ENCODE measurements at regions not wholly inside any gene's neighbourhood (a gene's known extent, or its start where the extent isn't known, plus 50 kb on each side); places are given as distances from the start of the nearest gene placed in this dataset.
"Not testable (repeated sequence)": the region's sequence is repeated elsewhere in the genome, so short reads cannot be mapped to it uniquely, and the experiment has no call there.

GRCh38 chr2:194917519-194917918 lies 739.5 kb upstream of the SLC39A10 start:
- DNase-seq, result no peak

GRCh38 chr2:194915485-194915884 lies 741.5 kb upstream of the SLC39A10 start:
- DNase-seq, result no peak

GRCh38 chr2:194907569-194907968 lies 749.5 kb upstream of the SLC39A10 start:
- DNase-seq, result no peak

GRCh38 chr2:194896871-194897270 lies 760.2 kb upstream of the SLC39A10 start:
- no peak for DNase-seq

GRCh38 chr2:194883711-194884110 lies 773.3 kb upstream of the SLC39A10 start:
- no peak for DNase-seq

- DNase-seq, result no peak
Observed at GRCh38 chr2:194870974-194871535, 786.0 kb upstream of the SLC39A10 start.

GRCh38 chr2:194867328-194867727 lies 789.7 kb upstream of the SLC39A10 start:
- no peak for DNase-seq

GRCh38 chr2:194854941-194855340 lies 802.1 kb upstream of the SLC39A10 start:
- no peak for DNase-seq

- DNase-seq, result no peak
Observed at GRCh38 chr2:194842871-194843270, 814.2 kb upstream of the SLC39A10 start.

GRCh38 chr2:194834371-194834770 lies 822.7 kb upstream of the SLC39A10 start:
- not testable (repeated sequence) for DNase-seq

GRCh38 chr2:194826241-194826640 lies 830.8 kb upstream of the SLC39A10 start:
- no peak for DNase-seq

GRCh38 chr2:194824450-194824849 lies 832.6 kb upstream of the SLC39A10 start:
- no peak for DNase-seq

GRCh38 chr2:194822657-194823056 lies 834.4 kb upstream of the SLC39A10 start:
- DNase-seq, result no peak

- no peak for DNase-seq
Observed at GRCh38 chr2:194822097-194822496, 834.9 kb upstream of the SLC39A10 start.

- no peak for DNase-seq
Observed at GRCh38 chr2:194819367-194819766, 837.7 kb upstream of the SLC39A10 start.

GRCh38 chr2:194815475-194815874 lies 841.6 kb upstream of the SLC39A10 start:
- DNase-seq, result no peak

GRCh38 chr2:194802589-194802988 lies 854.4 kb upstream of the SLC39A10 start:
- DNase-seq, result no peak

- DNase-seq, result not testable (repeated sequence)
Observed at GRCh38 chr2:194787071-194787470, 870.0 kb upstream of the SLC39A10 start.

GRCh38 chr2:194771394-194771793 lies 885.6 kb upstream of the SLC39A10 start:
- not testable (repeated sequence) for DNase-seq

- DNase-seq, result no peak
Observed at GRCh38 chr2:194769030-194769429, 888.0 kb upstream of the SLC39A10 start.

- DNase-seq, result no peak
Observed at GRCh38 chr2:194765723-194766122, 891.3 kb upstream of the SLC39A10 start.

- no peak for DNase-seq
Observed at GRCh38 chr2:194750926-194751325, 906.1 kb upstream of the SLC39A10 start.

- no peak for DNase-seq
Observed at GRCh38 chr2:194745557-194746146, 911.4 kb upstream of the SLC39A10 start.

- no peak for DNase-seq
Observed at GRCh38 chr2:194742706-194743105, 914.3 kb upstream of the SLC39A10 start.

GRCh38 chr2:194739217-194739616 lies 917.8 kb upstream of the SLC39A10 start:
- DNase-seq, result no peak
